Endothelial cell of umbilical vein (primary cell): ENCODE measurements at regions not wholly inside any gene's neighbourhood (a gene's known extent, or its start where the extent isn't known, plus 50 kb on each side); places are given as distances from the start of the nearest gene placed in this dataset.

Source experiments
- BruUV-seq: library from RNA; stranded (reverse); fragments of 400-500 nt; replicated peaks from 2 replicates; lab custom pipeline; 2021; lab: Mats Ljungman, UMichigan
- CTCF ChIA-PET: fragments of 300-600, 350-600 bp; sonication (Branson Sonifier 250); formaldehyde crosslinking; loops from one replicate; lab custom pipeline; 2021; ENCODE audit warnings: antibody characterized with exemption, inconsistent platforms; lab: Charles Lee
- POLR2A ChIA-PET: fragments of 300-600, 350-600 bp; sonication (Branson Sonifier 250); formaldehyde crosslinking; loops from one replicate; lab custom pipeline; 2021; ENCODE audit warnings: antibody characterized with exemption, inconsistent platforms; lab: Charles Lee
- DNase-seq: peaks from one replicate; pipeline ENCODE4 v3.0.0-alpha.2; 2011; ENCODE audit warnings: low read depth, low spot score
- FAIRE-seq: peaks from 2 replicates; lab custom pipeline; 2011; peaks lifted over from hg19 to GRCh38; lab: Jason Lieb, UNC
- H2AFZ ChIP-seq: 2 replicates; pipeline ENCODE4 v1.6.0; 2012; ENCODE audit warnings: low read depth, low read length, control low read depth, inconsistent platforms
- H3K27ac ChIP-seq: 2 replicates; pipeline ENCODE4 v1.5.1; 2011; ENCODE audit warnings: low read depth, mild to moderate bottlenecking, control low read depth, low read length, moderate library complexity; ENCODE audit not compliant: insufficient read depth
- H3K27me3 ChIP-seq, 2 experiments: 2 replicates each; pipeline versions ENCODE4 v1.6.0 to v1.6.1; 2011; ENCODE audit warnings: low read length in 2 of 2, mixed read lengths in 1 of 2; ENCODE audit not compliant: control insufficient read depth in 2 of 2, insufficient read depth in 2 of 2
- H3K36me3 ChIP-seq, 2 experiments: 2 replicates in 1 of 2; 3 replicates in 1 of 2; pipeline ENCODE4 v1.5.1; 2011; ENCODE audit warnings: low read length in 2 of 2, mild to moderate bottlenecking in 1 of 2, moderate library complexity in 1 of 2; ENCODE audit not compliant: control insufficient read depth in 2 of 2, insufficient read depth in 2 of 2; ENCODE audit errors: extremely low read depth in 1 of 2
- H3K4me1 ChIP-seq: 3 replicates; pipeline ENCODE4 v1.5.1; 2011; ENCODE audit warnings: mild to moderate bottlenecking, low read length; ENCODE audit not compliant: control insufficient read depth, insufficient read depth; ENCODE audit errors: extremely low read depth
- H3K4me2 ChIP-seq: 2 replicates; pipeline ENCODE4 v1.6.1; 2011; ENCODE audit warnings: low read length, control low read depth, mixed read lengths; ENCODE audit not compliant: insufficient read depth
- H3K4me3 ChIP-seq, 3 experiments: fragments of 200-600 bp in 1 of 3; sonication (generic), shearing (Covaris generic) in 1 of 3; replicated peaks in 1 of 3; 2 replicates each; pipeline ENCODE4 v1.5.1; 2011 to 2016; ENCODE audit warnings: control low read depth in 3 of 3, low read length in 3 of 3, mild to moderate bottlenecking in 2 of 3, inconsistent platforms in 1 of 3, low read depth in 1 of 3, moderate library complexity in 1 of 3; ENCODE audit not compliant: insufficient read depth in 1 of 3
- H3K79me2 ChIP-seq: 2 replicates; pipeline ENCODE4 v1.6.0; 2012; ENCODE audit warnings: low read length, inconsistent platforms; ENCODE audit not compliant: control insufficient read depth, insufficient read depth
- H3K9ac ChIP-seq: replicated peaks from 2 replicates; pipeline ENCODE3; 2011; ENCODE audit warnings: low read length, control low read depth; ENCODE audit not compliant: insufficient read depth; ENCODE audit errors: extremely low read depth
- H3K9me1 ChIP-seq: replicated peaks from 3 replicates; pipeline ENCODE4 v1.6.0; 2011; ENCODE audit warnings: mild to moderate bottlenecking, low read length; ENCODE audit not compliant: control insufficient read depth, insufficient read depth; ENCODE audit errors: extremely low read depth
- H3K9me3 ChIP-seq: replicated peaks from 2 replicates; pipeline ENCODE4 v1.5.1; 2012; ENCODE audit warnings: low read length, inconsistent platforms; ENCODE audit not compliant: control insufficient read depth, insufficient read depth
- H4K20me1 ChIP-seq: replicated peaks from 2 replicates; pipeline ENCODE3; 2011; ENCODE audit warnings: mild to moderate bottlenecking, low read length; ENCODE audit not compliant: control insufficient read depth, insufficient read depth; ENCODE audit errors: extremely low read depth
- EZH2 ChIP-seq: IDR thresholded peaks from 2 replicates; pipeline ENCODE4 v1.6.1; 2012; ENCODE audit warnings: borderline replicate concordance, low read depth, mild to moderate bottlenecking, moderate library complexity, low read length, inconsistent platforms; ENCODE audit not compliant: severe bottlenecking
- FOS ChIP-seq: IDR thresholded peaks from 2 replicates; pipeline ENCODE4 v1.6.1; 2011; ENCODE audit warnings: mild to moderate bottlenecking, low read length, moderate library complexity, borderline replicate concordance; ENCODE audit not compliant: insufficient read depth
- GATA2 ChIP-seq: IDR thresholded peaks from 2 replicates; pipeline ENCODE4 v1.7.0; 2011; ENCODE audit warnings: low read depth, mild to moderate bottlenecking, moderate library complexity, mixed read lengths, low read length; ENCODE audit not compliant: insufficient read length, insufficient read depth
- JUN ChIP-seq: IDR thresholded peaks from 2 replicates; pipeline ENCODE4 v1.6.1; 2011; ENCODE audit warnings: borderline replicate concordance, low read depth; ENCODE audit not compliant: insufficient read length, insufficient read depth
- MAX ChIP-seq: IDR thresholded peaks from 2 replicates; pipeline ENCODE4 v1.6.1; 2011; ENCODE audit not compliant: insufficient read depth, insufficient read length
- MYC ChIP-seq: IDR thresholded peaks from one replicate; pipeline ENCODE4 v1.6.1; 2011; ENCODE audit warnings: mild to moderate bottlenecking, low read depth, low read length
- POLR2A ChIP-seq: IDR thresholded peaks from 2 replicates; pipeline ENCODE4 v1.6.1; 2012; ENCODE audit warnings: low read depth, mild to moderate bottlenecking, control low read depth, low read length
- POLR2AphosphoS5 ChIP-seq: IDR thresholded peaks from 2 replicates; pipeline ENCODE4 v1.6.1; 2012; ENCODE audit warnings: low read depth, mild to moderate bottlenecking, control low read depth, low read length, moderate library complexity; ENCODE audit not compliant: insufficient read depth
- dilution Hi-C: fragments of 300-500 bp; cut with MboI; formaldehyde crosslinking; loops from one replicate; pipeline ENCODE4 v1.15.0; 2019; ENCODE audit warnings: low sequenced_read_pairs; ENCODE audit not compliant: extremely low pct_ligation_motif_present
- intact Hi-C: fragments of 100-400 bp; cut with micrococcal nuclease; formaldehyde crosslinking; loops from one replicate; pipeline ENCODE4 v1.10.0; 2022
- TF ChIP-seq, protein P1 (sequence below), 2 donors: IDR thresholded peaks; 1 replicate in 1 of 2; 2 replicates in 1 of 2; pipeline ENCODE4 v1.5.1; 2011; ENCODE audit warnings: low read length in 2 of 2, mild to moderate bottlenecking in 2 of 2, moderate library complexity in 2 of 2, control low read depth in 1 of 2, inconsistent platforms in 1 of 2, low read depth in 1 of 2; ENCODE audit not compliant: insufficient read depth in 1 of 2; ENCODE audit errors: extremely low read depth in 1 of 2

- POLR2A ChIA-PET, result no interaction called here
- no peak overlapping the region for H3K4me2 ChIP-seq
- no peaks in the 10 kb centered on the region for H3K79me2 ChIP-seq
- H3K27ac ChIP-seq, result no peak overlapping the region
- no peaks in the 10 kb centered on the region for H3K9me3 ChIP-seq
- H3K36me3 ChIP-seq, result no peaks in the 10 kb centered on the region
- no peaks in the 10 kb centered on the region for H4K20me1 ChIP-seq
- no TSS peak for BruUV-seq
- intact Hi-C loops, result no loop called here
- H3K9ac ChIP-seq, result no peak overlapping the region
- no peak for DNase-seq
- no peak overlapping the region for H2AFZ ChIP-seq
- CTCF ChIA-PET, result no interaction called here
- H3K9me1 ChIP-seq, result no peaks in the 10 kb centered on the region
- no peak overlapping the region for H3K4me3 ChIP-seq
- TF ChIP-seq POLR2A (no peak), EZH2 (no peak), MAX (no peak), GATA2 (no peak), FOS (no peak), JUN (no peak), MYC (no peak), POLR2AphosphoS5 (no peak)
- TF ChIP-seq, protein P1, sequence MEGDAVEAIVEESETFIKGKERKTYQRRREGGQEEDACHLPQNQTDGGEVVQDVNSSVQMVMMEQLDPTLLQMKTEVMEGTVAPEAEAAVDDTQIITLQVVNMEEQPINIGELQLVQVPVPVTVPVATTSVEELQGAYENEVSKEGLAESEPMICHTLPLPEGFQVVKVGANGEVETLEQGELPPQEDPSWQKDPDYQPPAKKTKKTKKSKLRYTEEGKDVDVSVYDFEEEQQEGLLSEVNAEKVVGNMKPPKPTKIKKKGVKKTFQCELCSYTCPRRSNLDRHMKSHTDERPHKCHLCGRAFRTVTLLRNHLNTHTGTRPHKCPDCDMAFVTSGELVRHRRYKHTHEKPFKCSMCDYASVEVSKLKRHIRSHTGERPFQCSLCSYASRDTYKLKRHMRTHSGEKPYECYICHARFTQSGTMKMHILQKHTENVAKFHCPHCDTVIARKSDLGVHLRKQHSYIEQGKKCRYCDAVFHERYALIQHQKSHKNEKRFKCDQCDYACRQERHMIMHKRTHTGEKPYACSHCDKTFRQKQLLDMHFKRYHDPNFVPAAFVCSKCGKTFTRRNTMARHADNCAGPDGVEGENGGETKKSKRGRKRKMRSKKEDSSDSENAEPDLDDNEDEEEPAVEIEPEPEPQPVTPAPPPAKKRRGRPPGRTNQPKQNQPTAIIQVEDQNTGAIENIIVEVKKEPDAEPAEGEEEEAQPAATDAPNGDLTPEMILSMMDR (IDR thresholded peaks at IDR 0.05; ENCODE audit: extremely low read depth in 1 of 2, insufficient read depth in 1 of 2, low read depth in 1 of 2, low read length in 2 of 2), result no peak
- no peaks in the 10 kb centered on the region for H3K4me1 ChIP-seq
- H3K27me3 ChIP-seq, result no peaks in the 10 kb centered on the region
- dilution Hi-C loops, result no loop called here
- FAIRE-seq, result no peak
Observed at GRCh38 chr2:123961576-123961975, 63.5 kb upstream of the CNTNAP5 start.
